HG03064 (cell line): ENCODE measurements at regions not wholly inside any gene's neighbourhood (a gene's known extent, or its start where the extent isn't known, plus 50 kb on each side); places are given as distances from the start of the nearest gene placed in this dataset.

Experiments used
- ATAC-seq: cut with Tn5 transposase; IDR thresholded peaks from one replicate; pipeline ENCODE4 v1.9.1; 2021; ENCODE audit warnings: low read depth; ENCODE audit not compliant: unreplicated experiment

DNA sequence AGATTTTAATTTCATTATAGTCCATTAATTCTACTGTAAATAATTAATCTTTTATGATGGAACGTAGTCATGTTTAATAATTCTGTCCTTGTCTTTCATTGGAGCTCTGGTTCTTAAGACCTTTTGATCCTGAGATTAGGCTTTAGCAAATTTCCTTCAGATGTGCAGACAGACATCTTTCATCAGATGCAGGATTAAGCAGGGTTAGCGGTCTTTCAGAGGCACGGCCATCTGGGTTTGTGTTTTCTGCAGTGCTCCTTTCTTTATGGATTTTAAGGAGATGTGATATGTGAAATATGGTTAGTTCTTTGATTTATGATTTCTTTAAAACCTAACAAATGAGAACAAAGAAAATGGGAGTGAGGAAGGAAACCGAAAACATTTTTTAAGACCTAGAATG is 643.9 kb upstream of the SGCG start:
- no peak for ATAC-seq

DNA sequence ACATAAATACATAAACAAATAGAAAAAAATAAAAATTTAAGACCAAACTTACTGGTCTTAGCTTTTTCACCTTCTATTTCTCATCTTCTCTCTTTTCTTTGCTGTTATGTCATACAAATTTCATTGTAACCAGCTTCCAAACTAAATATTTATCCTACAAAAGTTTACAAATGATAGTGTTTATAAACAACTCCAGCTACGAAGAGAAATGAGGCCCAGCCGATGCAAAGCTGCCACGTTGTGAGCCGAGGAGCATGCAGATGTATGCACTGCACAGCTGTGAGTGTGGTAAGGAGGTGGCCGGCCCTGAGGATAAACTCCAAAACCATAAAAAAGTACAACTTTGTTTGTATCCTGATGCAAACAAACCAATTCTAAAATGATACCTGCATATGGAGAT is 642.4 kb upstream of the SGCG start:
- no peak for ATAC-seq

GRCh38 chr13:22549126-22549525 is 631.7 kb upstream of the SGCG start:
- no peak for ATAC-seq

DNA sequence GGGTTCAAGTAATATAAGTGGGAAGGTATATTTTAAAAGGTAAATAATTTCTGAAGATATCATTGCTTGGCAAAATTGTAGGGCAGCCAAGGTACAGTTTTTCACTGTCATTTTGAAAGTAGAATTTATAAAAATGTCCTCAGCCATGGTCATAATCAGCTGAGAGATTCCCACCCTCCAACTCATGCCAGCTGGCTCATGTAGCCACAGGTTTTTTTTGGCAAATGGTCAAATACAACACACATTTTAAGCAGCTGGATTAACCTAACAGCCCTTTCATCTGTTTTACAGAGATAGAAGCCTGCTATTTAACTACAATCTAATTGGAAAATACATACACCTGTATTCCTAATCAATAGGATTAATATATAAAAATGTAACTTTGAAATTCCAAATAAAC is 619.2 kb upstream of the SGCG start:
- ATAC-seq = no peak

GRCh38 chr13:22562116-22562515 is 618.7 kb upstream of the SGCG start:
- no peak for ATAC-seq

GRCh38 chr13:22563272-22563671 is 617.5 kb upstream of the SGCG start:
- no peak for ATAC-seq

DNA sequence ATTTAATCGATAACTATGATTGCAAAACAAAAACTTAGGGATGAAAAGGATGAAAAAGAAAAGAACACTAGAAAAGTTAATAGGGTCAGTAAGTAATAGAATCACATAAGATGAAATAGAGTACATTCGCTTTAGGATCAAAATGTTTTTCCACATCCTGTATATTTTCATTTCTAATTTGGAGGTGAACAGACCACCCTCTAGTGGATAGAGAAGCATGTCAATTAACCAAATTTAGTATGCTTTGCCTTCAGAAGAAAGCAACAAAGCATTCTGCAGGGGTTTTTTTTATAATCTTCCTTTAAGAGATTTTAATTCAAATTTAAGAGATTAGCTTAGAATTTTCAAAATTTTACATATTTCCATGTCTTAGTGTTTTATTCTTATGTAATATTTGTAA is 611.0 kb upstream of the SGCG start:
- no peak for ATAC-seq

GRCh38 chr13:22589880-22590279 is 590.9 kb upstream of the SGCG start:
- ATAC-seq = no peak

DNA sequence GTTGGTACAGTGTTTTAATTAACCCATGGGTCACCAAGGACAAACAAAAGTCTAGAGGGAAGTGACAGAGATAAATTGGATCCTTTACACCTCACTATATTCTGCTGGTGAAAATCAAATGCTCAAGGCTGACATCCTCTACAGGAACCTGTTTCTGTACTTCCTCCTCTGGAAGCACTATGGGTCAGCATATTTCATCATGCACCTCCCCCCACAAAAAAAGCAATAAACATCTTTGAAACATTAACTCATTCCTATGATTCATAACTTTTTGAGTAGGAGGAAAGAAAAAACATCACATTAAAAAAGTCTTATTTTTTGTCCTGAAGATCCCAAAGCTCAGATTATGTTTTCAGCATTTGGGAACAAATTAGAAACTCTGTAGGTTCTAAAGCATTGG is 588.3 kb upstream of the SGCG start:
- no peak for ATAC-seq

DNA sequence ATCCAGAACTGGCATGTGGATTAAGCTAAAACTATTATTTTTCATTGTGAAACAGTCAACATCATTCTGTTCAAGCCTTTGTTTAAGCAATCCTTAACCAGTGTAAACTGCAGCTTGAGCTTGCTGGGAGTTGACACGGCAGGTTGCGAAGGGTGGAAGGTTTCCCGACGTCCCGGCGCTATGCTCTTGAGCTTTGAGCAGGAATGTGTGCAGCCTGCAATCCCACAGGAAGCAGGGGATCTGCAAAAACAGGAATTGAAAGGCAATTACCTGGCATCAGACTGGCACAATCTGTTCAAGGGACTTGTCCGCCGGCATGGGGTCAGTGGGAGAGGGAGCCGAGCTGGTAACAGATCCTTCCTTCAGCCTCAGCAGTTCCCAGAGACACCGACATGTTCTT is 586.7 kb upstream of the SGCG start:
- no peak for ATAC-seq

DNA sequence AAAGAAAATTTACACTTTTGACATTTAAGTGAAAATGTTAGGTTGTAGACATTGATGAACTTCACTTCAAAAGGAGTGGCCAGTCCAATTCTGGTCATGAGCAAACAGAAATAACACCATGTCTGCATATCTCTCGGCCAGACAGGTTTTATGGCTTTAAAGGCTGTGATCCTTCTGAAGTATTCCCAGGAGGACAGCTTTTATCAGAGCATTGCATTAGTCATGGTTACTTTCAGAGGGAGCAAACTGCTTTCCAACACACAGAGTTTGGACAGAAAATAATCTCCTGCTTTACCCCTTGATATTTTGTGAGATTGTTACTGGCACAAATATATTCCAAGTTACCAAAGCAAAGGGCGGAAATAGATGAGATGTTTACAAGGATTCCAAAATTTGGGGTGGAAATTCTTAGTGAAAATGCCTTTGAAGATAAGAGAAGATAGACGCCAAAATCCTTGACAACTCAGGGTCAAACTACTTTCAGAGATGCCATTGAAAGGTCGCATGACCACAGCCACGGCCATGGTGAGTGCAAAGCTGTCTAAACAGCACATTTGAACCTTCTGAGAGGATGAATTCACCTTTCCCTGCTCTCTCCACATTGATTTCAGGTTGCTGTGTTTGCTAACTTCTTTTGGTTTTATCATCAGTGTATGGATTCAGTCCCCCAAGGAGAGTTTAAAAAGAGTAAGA is 584.5 kb upstream of the SGCG start:
- no peak for ATAC-seq

GRCh38 chr13:22599156-22599555 is 581.6 kb upstream of the SGCG start:
- no peak for ATAC-seq

DNA sequence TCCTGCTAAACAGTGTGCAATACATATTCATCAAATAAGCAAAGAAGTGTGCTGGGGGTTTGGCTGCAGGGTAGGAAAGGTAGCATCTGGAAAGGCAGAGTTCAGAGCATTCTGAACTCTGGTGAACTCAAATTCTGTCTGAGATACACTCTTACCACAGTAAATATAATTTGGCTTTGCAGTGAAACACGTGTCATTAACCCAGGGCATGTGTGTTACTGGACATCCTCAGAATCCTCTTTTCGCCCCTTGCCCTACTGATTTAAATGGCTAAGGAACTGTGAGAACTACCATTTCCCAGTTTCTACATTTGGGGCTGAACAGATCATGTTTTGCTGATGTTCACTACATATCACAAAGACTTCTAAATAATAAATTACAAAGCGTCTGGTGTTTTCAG is 562.8 kb upstream of the SGCG start:
- no peak for ATAC-seq

DNA sequence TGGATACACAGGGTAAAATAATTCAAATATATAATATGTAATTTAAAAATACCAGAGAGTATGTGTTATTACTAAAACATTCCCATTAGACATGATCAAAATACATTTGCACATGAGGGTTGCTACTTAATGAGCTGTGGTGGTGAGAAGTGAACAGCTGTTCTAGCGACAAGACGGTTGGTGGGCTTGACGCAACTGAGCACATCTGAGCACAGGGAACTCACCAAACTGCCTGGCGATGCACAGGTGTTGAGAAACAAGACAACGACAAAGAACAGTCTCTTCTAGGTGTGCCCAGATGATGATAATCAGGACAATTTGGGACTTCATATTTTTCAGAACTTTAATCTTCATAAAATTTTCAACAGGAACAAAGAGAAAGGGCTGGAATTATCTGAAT is 555.1 kb upstream of the SGCG start:
- no peak for ATAC-seq

- no peak for ATAC-seq
Observed at GRCh38 chr13:22629374-22629773, 551.4 kb upstream of the SGCG start.

- ATAC-seq = no peak
Observed at GRCh38 chr13:22642088-22642487, 538.7 kb upstream of the SGCG start.

- no peak for ATAC-seq
Observed at GRCh38 chr13:22644941-22645340, 535.8 kb upstream of the SGCG start.

GRCh38 chr13:22647156-22647850 is 533.5 kb upstream of the SGCG start:
- no peak for ATAC-seq

DNA sequence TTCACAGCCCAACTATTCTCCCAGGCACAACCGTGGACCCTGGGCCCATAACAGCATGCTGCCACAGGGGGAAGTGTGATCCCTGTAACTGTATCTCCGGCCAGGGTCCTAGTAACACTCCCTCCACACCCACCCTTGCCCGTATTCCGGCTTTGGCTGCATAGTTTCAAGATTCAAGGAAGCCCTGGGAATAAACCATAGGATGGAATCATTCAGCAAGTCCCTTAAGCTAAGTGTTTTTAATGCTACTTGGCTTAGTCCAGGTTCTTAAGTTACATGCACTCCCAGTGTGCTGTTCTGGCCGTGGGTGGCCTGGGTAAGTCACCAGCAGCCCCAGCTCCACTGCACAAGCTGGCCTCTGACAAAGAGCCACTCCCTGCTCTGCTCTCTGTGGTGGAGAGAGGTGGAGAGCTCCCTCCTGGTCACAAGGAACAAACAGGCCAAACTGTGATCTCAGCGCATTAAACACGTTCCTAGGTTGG is 532.4 kb upstream of the SGCG start:
- ATAC-seq = no peak

- ATAC-seq = no peak
Observed at GRCh38 chr13:22652796-22653195, 528.0 kb upstream of the SGCG start.

GRCh38 chr13:22653866-22654265 is 526.9 kb upstream of the SGCG start:
- ATAC-seq = no peak

DNA sequence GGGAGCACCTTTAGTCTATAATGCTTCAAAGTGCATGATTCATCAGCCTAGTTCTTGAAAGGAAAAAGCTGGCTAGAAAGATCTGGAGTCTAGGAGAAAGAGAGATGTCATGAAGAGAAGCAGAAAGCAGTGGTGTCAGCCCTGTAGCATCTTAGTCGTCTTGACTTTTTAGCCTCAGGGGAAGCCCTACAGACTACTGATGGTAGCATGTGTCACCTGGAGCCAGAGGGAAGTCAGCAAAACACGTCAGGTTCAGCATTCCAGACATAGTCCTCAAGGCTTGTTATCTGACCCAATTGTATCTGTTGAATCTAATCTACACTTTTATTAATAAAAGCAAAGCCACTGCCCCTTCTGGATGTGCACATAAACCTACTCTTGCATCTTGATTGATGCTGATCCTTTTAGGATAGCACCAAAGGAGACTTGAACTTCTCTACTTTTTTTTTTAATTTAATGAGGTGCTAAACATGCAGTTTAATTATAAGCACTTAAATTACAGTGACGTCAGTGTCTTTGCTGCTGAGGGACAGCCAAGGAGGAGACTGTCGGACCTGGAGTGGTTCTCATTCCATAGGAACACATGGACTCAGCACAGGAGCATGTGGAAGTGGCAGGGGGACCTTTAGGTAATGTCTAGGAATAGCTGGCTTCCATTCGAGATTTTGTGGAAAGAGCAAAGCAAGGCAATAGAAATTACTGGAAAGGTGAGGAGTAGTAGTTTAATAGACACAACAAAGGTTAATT is 525.5 kb upstream of the SGCG start:
- ATAC-seq = no peak
